Right cardiac atrium (tissue), 5 donors: ENCODE measurements at regions not wholly inside any gene's neighbourhood (a gene's known extent, or its start where the extent isn't known, plus 50 kb on each side); places are given as distances from the start of the nearest gene placed in this dataset.

Experiments used
- ATAC-seq, 2 donors: fragments of 200-7000 bp; cut with Tn5 transposase; one replicate each; pipeline versions ENCODE4 v1.8.0 to v1.9.1; 2020; ENCODE audit warnings: moderate library complexity in 2 of 2, mild to moderate bottlenecking in 1 of 2
- DNase-seq, 3 donors: peaks; one replicate each; pipeline ENCODE4 v3.0.0-alpha.2; 2020
- H3K27ac ChIP-seq: one replicate; pipeline ENCODE4 v1.5.1; 2013; ENCODE audit warnings: mild to moderate bottlenecking, low read length, control low read depth, moderate library complexity
- H3K27me3 ChIP-seq: one replicate; pipeline ENCODE4 v1.6.1; 2013; ENCODE audit not compliant: control insufficient read depth, insufficient read depth
- H3K4me1 ChIP-seq: one replicate; pipeline ENCODE4 v1.6.1; 2013; ENCODE audit warnings: low read length; ENCODE audit not compliant: control insufficient read depth, insufficient read depth
- H3K4me3 ChIP-seq: one replicate; pipeline ENCODE4 v1.5.1; 2013; ENCODE audit warnings: low read length, control low read depth
- H3K9me3 ChIP-seq: one replicate; pipeline ENCODE4 v1.6.1; 2013; ENCODE audit warnings: low read length; ENCODE audit not compliant: control insufficient read depth
- WGBS: extraction: QIAGEN DNeasy Blood & Tissue Kit; methylation state at CpG from one replicate; pipeline ENCODE4 v1.1.7; 2013; 5-methylcytosine and 5-hydroxymethylcytosine counted together
- intact Hi-C, 4 donors: fragments of 100-400 bp; cut with DNase I; formaldehyde crosslinking; loops; one replicate each; pipeline versions ENCODE4 v1.11.0 to v1.14.0; 2022 to 2023
- donor health status: healthy with polysubstance abuse.
- donor health status: DM: no; HTN: yes; CAD: no.
- donor health status: DM: no; HTN: no; CAD: no.
- donor health status: DM: no; HTN: yes; CAD: no; lungs with severe emphysema.
- donor health status: DM: yes; HTN: yes; CAD: no.

- DNase-seq (no peak), ATAC-seq (no peak)
- H3K27me3 ChIP-seq, result no peaks in the 10 kb centered on the region
- no peaks in the 10 kb centered on the region for H3K4me1 ChIP-seq
- no peaks in the 10 kb centered on the region for H3K9me3 ChIP-seq
- intact Hi-C loops, result no loop called here
- H3K4me3 ChIP-seq, result no peak overlapping the region
- WGBS, result 49% methylated on average over 1 of the region's 1 CpG
- no peak overlapping the region for H3K27ac ChIP-seq
Measured at GRCh38 chr1:82260051-82260450, 459.3 kb downstream of the ADGRL2 start.

GRCh38 chr1:82258887-82259286 lies 458.2 kb downstream of the ADGRL2 start:
- Histone ChIP-seq H3K4me3 (no peak overlapping the region), H3K27ac (no peak overlapping the region), H3K27me3 (no peaks in the 10 kb centered on the region), H3K4me1 (no peaks in the 10 kb centered on the region), H3K9me3 (no peaks in the 10 kb centered on the region)
- intact Hi-C loops, result no loop called here
- WGBS, result 94% methylated on average over 5 of the region's 5 CpGs
- no peak for DNase-seq
- no peak for ATAC-seq

- no peaks in the 10 kb centered on the region for H3K27me3 ChIP-seq
- H3K27ac ChIP-seq, result no peak overlapping the region
- no peaks in the 10 kb centered on the region for H3K9me3 ChIP-seq
- H3K4me1 ChIP-seq, result no peaks in the 10 kb centered on the region
- ATAC-seq (no peak), DNase-seq (no peak)
- intact Hi-C loops, result no loop called here
- WGBS, result 46% methylated on average over 3 of the region's 3 CpGs
- no peak overlapping the region for H3K4me3 ChIP-seq
Measured at GRCh38 chr1:82246050-82246449, 445.3 kb downstream of the ADGRL2 start.

GRCh38 chr1:82245345-82246014 lies 444.7 kb downstream of the ADGRL2 start:
- H3K9me3 ChIP-seq, result no peaks in the 10 kb centered on the region
- no peak for DNase-seq
- ATAC-seq, result no peak
- no peaks in the 10 kb centered on the region for H3K4me1 ChIP-seq
- WGBS, result 93% methylated on average over 7 of the region's 7 CpGs
- H3K4me3 ChIP-seq, result no peak overlapping the region
- no peaks in the 10 kb centered on the region for H3K27me3 ChIP-seq
- intact Hi-C loops, result no loop called here
- no peak overlapping the region for H3K27ac ChIP-seq

GRCh38 chr1:82240571-82240970 lies 439.8 kb downstream of the ADGRL2 start:
- Histone ChIP-seq H3K4me1 (no peaks in the 10 kb centered on the region), H3K27me3 (no peaks in the 10 kb centered on the region), H3K9me3 (no peaks in the 10 kb centered on the region), H3K4me3 (no peak overlapping the region), H3K27ac (no peak overlapping the region)
- no peak for DNase-seq
- intact Hi-C loops, result no loop called here
- 56% methylated on average over 3 of the region's 3 CpGs for WGBS
- ATAC-seq, result no peak

- Histone ChIP-seq H3K27ac (no peak overlapping the region), H3K4me3 (no peak overlapping the region), H3K9me3 (no peaks in the 10 kb centered on the region), H3K4me1 (peaks cover 3% of the 10 kb centered on the region), H3K27me3 (no peaks in the 10 kb centered on the region)
- no peak for DNase-seq
- ATAC-seq, result no peak
- WGBS, result 82% methylated on average over 4 of the region's 4 CpGs
- intact Hi-C loops, result no loop called here
Measured at GRCh38 chr1:82230667-82231066, 429.9 kb downstream of the ADGRL2 start.

- ATAC-seq (peak; percentile 72 to 95), DNase-seq (no peak)
- intact Hi-C loops, result no loop called here
- Histone ChIP-seq H3K4me3 (no peak overlapping the region), H3K27me3 (no peaks in the 10 kb centered on the region), H3K9me3 (no peaks in the 10 kb centered on the region), H3K4me1 (peaks cover 3% of the 10 kb centered on the region), H3K27ac (no peak overlapping the region)
- 40% methylated on average over 3 of the region's 3 CpGs for WGBS
Measured at GRCh38 chr1:82227306-82228095, 426.8 kb downstream of the ADGRL2 start.

- ATAC-seq, result no peak
- peaks cover 3% of the 10 kb centered on the region for H3K4me1 ChIP-seq
- intact Hi-C loops, result no loop called here
- H3K27ac ChIP-seq, result no peak overlapping the region
- H3K4me3 ChIP-seq, result no peak overlapping the region
- 60% methylated on average over 1 of the region's 1 CpG for WGBS
- H3K27me3 ChIP-seq, result no peaks in the 10 kb centered on the region
- DNase-seq, result no peak
- no peaks in the 10 kb centered on the region for H3K9me3 ChIP-seq
Measured at GRCh38 chr1:82226186-82226505, 425.4 kb downstream of the ADGRL2 start.

- ATAC-seq, result peak; percentile 76
- peaks cover 3% of the 10 kb centered on the region for H3K4me1 ChIP-seq
- no peaks in the 10 kb centered on the region for H3K9me3 ChIP-seq
- DNase-seq, result no peak
- no peak overlapping the region for H3K4me3 ChIP-seq
- no peak overlapping the region for H3K27ac ChIP-seq
- 23% methylated on average over 3 of the region's 3 CpGs for WGBS
- intact Hi-C loops, result no loop called here
- H3K27me3 ChIP-seq, result no peaks in the 10 kb centered on the region
Measured at GRCh38 chr1:82225421-82226185, 424.9 kb downstream of the ADGRL2 start.

GRCh38 chr1:82223091-82223490 lies 422.4 kb downstream of the ADGRL2 start:
- DNase-seq, result no peak
- 96% methylated on average over 1 of the region's 1 CpG for WGBS
- no peaks in the 10 kb centered on the region for H3K27me3 ChIP-seq
- H3K27ac ChIP-seq, result no peak overlapping the region
- intact Hi-C loops, result no loop called here
- ATAC-seq, result no peak
- peaks cover 3% of the 10 kb centered on the region for H3K4me1 ChIP-seq
- no peak overlapping the region for H3K4me3 ChIP-seq
- no peaks in the 10 kb centered on the region for H3K9me3 ChIP-seq

GRCh38 chr1:82221721-82222120 lies 421.0 kb downstream of the ADGRL2 start:
- no peak overlapping the region for H3K4me3 ChIP-seq
- H3K27ac ChIP-seq, result no peak overlapping the region
- intact Hi-C loops, result no loop called here
- ATAC-seq, result no peak
- no peak for DNase-seq
- H3K27me3 ChIP-seq, result no peaks in the 10 kb centered on the region
- no peaks in the 10 kb centered on the region for H3K4me1 ChIP-seq
- H3K9me3 ChIP-seq, result no peaks in the 10 kb centered on the region
- 95% methylated on average over 5 of the region's 5 CpGs for WGBS
